ENCODE measurements at regions not wholly inside any gene's neighbourhood (a gene's known extent, or its start where the extent isn't known, plus 50 kb on each side); places are given as distances from the start of the nearest gene placed in this dataset.

DNA sequence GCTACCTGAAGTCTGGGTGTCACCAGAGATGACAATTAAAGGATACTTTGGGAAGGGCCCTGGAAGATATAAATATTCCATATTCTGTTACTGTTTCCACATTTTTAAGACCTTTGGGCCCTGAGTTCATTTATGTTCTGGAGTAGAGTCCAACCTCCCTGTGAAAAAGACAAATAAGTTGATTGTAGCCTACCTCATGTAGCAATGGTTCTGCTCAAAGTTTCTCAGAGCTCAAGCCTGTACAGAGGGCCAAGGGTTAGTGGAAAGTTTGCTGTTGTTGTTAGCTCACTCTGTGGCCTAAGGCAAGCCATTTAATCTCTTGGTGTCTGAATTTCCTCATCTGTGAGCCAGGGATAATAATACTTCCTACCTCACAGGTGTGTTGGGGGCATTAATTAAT is 284.7 kb upstream of the DDHD1 start:
- H3K4ac ChIP-seq (replicated peaks; ENCODE audit: insufficient read length, low read depth, low read length) = no peak overlapping the region
- H2AFZ ChIP-seq (ENCODE audit: low read length) = no peak overlapping the region
- no peak overlapping the region for H4K8ac ChIP-seq (ENCODE audit: extremely low read depth, insufficient read depth, low read length)
- H3K9ac ChIP-seq (replicated peaks in 1 of 4; ENCODE audit: extremely low read depth in 1 of 4, low read depth in 3 of 4, low read length in 3 of 4) = no peak overlapping the region
- no peaks in the 10 kb centered on the region for H3K79me2 ChIP-seq (ENCODE audit: control insufficient read depth in 1 of 2, insufficient read depth in 2 of 2, low read length in 2 of 2)
- ChIA-PET CTCF (ENCODE audit: partially characterized antibody) (no interaction called here), POLR2A (ENCODE audit: partially characterized antibody) (interaction anchor here (1.0 kb wide), 1 partner anchor 18 kb away, joined by 3 read pairs; no protein-coding TSS in a partner anchor)
- H2BK20ac ChIP-seq (ENCODE audit: low read length) = no peak overlapping the region
- no peaks in the 10 kb centered on the region for H3K9me3 ChIP-seq (ENCODE audit: insufficient read depth in 2 of 2, low read depth in 1 of 2, low read length in 1 of 2)
- no peaks in the 10 kb centered on the region for H3K79me1 ChIP-seq (ENCODE audit: low read depth, low read length)
- no peaks in the 10 kb centered on the region for H3K4me1 ChIP-seq (replicated peaks in 1 of 4; ENCODE audit: control insufficient read depth in 3 of 4, insufficient read depth in 4 of 4, low read length in 3 of 4)
- no peak for TF ChIP-seq SUZ12 (IDR thresholded peaks at IDR 0.05; ENCODE audit: low read length)
- TF ChIP-seq MAFK (IDR thresholded peaks at IDR 0.05; ENCODE audit: low read depth, low read length) = no peak
- no peak overlapping the region for H2BK5ac ChIP-seq (ENCODE audit: low read depth, low read length)
- H4K20me1 ChIP-seq (replicated peaks in 1 of 2; ENCODE audit: control insufficient read depth in 1 of 2, insufficient read depth in 2 of 2, low read length in 2 of 2) = no peaks in the 10 kb centered on the region
- H2BK120ac ChIP-seq (replicated peaks; ENCODE audit: low read depth, low read length) = no peak overlapping the region
- no peak overlapping the region for H2BK15ac ChIP-seq (ENCODE audit: low read length)
- no peaks in the 10 kb centered on the region for H3K27me3 ChIP-seq (replicated peaks in 1 of 4; ENCODE audit: control insufficient read depth in 3 of 4, extremely low read depth in 1 of 4, insufficient read depth in 3 of 4, low read length in 3 of 4)
- no peak overlapping the region for H3K4me3 ChIP-seq (ENCODE audit: extremely low read depth in 1 of 4, insufficient read depth in 2 of 4, low read depth in 3 of 4, low read length in 4 of 4)
- H4K91ac ChIP-seq (replicated peaks; ENCODE audit: insufficient read length, low read length) = no peak overlapping the region
- no peaks in the 10 kb centered on the region; a peak in 1 of 8 replicates for H3K36me3 ChIP-seq (ENCODE audit: control insufficient read depth in 2 of 4, insufficient read depth in 4 of 4, low read length in 3 of 4)
- H2AK5ac ChIP-seq (ENCODE audit: low read depth, low read length) = no peak overlapping the region
- H3K27ac ChIP-seq (ENCODE audit: low read depth, low read length) = no peak overlapping the region
- no peak overlapping the region for H4K5ac ChIP-seq (ENCODE audit: insufficient read length, low read depth, low read length)
- no peak overlapping the region for H3K23ac ChIP-seq (ENCODE audit: insufficient read length)
- no peak overlapping the region for H3K56ac ChIP-seq (replicated peaks; ENCODE audit: insufficient read length, low read depth, low read length)
- no peak overlapping the region for H3K18ac ChIP-seq (ENCODE audit: extremely low read depth, low read length)
- no peak overlapping the region for H3K4me2 ChIP-seq (ENCODE audit: insufficient read depth in 1 of 2, low read depth in 2 of 2, low read length in 2 of 2)
- no peak for FAIRE-seq
- no peak overlapping the region for H3K14ac ChIP-seq (ENCODE audit: insufficient read length)
- H3K23me2 ChIP-seq (ENCODE audit: low read depth, low read length) = no peaks in the 10 kb centered on the region
- no peak overlapping the region for H2BK12ac ChIP-seq (ENCODE audit: low read depth, low read length)
- no peak for DNase-seq (ENCODE audit: low read depth in 1 of 2, low spot score in 2 of 2)

All from H1 (cell line).